ENCODE measurements at regions not wholly inside any gene's neighbourhood (a gene's known extent, or its start where the extent isn't known, plus 50 kb on each side); places are given as distances from the start of the nearest gene placed in this dataset.

DNA sequence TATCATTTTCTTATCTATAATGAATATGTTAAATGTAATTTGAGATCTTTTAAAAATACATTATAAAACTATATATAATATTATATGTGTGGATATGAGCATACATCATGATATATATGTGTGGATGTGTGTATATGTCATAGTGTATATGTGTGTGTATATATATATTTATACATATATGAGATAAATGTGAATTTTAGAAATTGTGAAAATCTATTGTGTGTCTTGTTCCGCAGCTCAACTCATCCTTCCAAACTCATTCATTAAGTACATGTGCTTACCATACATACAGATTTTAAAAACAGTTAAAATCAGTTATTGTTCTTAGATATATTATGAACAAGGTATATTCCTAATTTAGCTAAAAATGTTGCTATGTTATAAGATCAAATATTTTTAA, 435.2 kb upstream of the MIR17HG start:
- Histone ChIP-seq H3K27me3 (ENCODE audit: insufficient read depth) (no peaks in the 10 kb centered on the region), H3K4me1 (ENCODE audit: insufficient read depth) (no peaks in the 10 kb centered on the region), H3K4me3 (no peak overlapping the region), H3K27ac (ENCODE audit: low read depth) (no peak overlapping the region), H3K79me2 (replicated peaks; ENCODE audit: insufficient read depth) (no peaks in the 10 kb centered on the region), H3K36me3 (ENCODE audit: insufficient read depth) (no peaks in the 10 kb centered on the region), H3K4me2 (no peak overlapping the region), H3K9me2 (ENCODE audit: insufficient read depth) (no peaks in the 10 kb centered on the region), H2AFZ (no peak overlapping the region), H3F3A (replicated peaks; ENCODE audit: low read depth) (no peaks in the 10 kb centered on the region), H4K20me1 (replicated peaks; ENCODE audit: insufficient read depth) (no peaks in the 10 kb centered on the region)
- Mint-ChIP-seq H3K4me3 (no peak overlapping the region), H3K4me1 (no peaks in the 10 kb centered on the region), H3K9me3 (0 out of 3 replicates have a peak, but pooled peaks cover 2% of the 10 kb centered on the region), H3K27me3 (ENCODE audit: insufficient read depth, low read depth, poor library complexity) (no peaks in the 10 kb centered on the region), H3K27ac (no peak overlapping the region), H3K36me3 (ENCODE audit: low read depth) (no peaks in the 10 kb centered on the region)
- DNase-seq (ENCODE audit: low spot score): no peak
- TF ChIP-seq STAT1 (IDR thresholded peaks at IDR 0.05; ENCODE audit: unreplicated experiment) (no peak), JUNB (IDR thresholded peaks at IDR 0.05; ENCODE audit: unreplicated experiment) (no peak), POLR2AphosphoS5 (IDR thresholded peaks at IDR 0.05; ENCODE audit: low read depth) (no peak), EZH2 (IDR thresholded peaks at IDR 0.05; ENCODE audit: low read depth, unreplicated experiment) (no peak), CTCF (conservative IDR thresholded peaks at IDR 0.05; ENCODE audit: low read depth in 2 of 2) (no peak), NANOG (IDR thresholded peaks at IDR 0.05; ENCODE audit: borderline replicate concordance) (no peak), EZH2phosphoT487 (IDR thresholded peaks at IDR 0.05; ENCODE audit: unreplicated experiment) (no peak), ZNF331 (CRISPR knock-in tag; IDR thresholded peaks at IDR 0.05; ENCODE audit: low read depth) (no peak), REST (IDR thresholded peaks at IDR 0.05; ENCODE audit: unreplicated experiment) (no peak), CREB1 (CRISPR knock-in tag; IDR thresholded peaks at IDR 0.05; ENCODE audit: low read depth) (no peak), ZNF114 (CRISPR knock-in tag; IDR thresholded peaks at IDR 0.05) (no peak)
- TF ChIP-seq, protein P1, sequence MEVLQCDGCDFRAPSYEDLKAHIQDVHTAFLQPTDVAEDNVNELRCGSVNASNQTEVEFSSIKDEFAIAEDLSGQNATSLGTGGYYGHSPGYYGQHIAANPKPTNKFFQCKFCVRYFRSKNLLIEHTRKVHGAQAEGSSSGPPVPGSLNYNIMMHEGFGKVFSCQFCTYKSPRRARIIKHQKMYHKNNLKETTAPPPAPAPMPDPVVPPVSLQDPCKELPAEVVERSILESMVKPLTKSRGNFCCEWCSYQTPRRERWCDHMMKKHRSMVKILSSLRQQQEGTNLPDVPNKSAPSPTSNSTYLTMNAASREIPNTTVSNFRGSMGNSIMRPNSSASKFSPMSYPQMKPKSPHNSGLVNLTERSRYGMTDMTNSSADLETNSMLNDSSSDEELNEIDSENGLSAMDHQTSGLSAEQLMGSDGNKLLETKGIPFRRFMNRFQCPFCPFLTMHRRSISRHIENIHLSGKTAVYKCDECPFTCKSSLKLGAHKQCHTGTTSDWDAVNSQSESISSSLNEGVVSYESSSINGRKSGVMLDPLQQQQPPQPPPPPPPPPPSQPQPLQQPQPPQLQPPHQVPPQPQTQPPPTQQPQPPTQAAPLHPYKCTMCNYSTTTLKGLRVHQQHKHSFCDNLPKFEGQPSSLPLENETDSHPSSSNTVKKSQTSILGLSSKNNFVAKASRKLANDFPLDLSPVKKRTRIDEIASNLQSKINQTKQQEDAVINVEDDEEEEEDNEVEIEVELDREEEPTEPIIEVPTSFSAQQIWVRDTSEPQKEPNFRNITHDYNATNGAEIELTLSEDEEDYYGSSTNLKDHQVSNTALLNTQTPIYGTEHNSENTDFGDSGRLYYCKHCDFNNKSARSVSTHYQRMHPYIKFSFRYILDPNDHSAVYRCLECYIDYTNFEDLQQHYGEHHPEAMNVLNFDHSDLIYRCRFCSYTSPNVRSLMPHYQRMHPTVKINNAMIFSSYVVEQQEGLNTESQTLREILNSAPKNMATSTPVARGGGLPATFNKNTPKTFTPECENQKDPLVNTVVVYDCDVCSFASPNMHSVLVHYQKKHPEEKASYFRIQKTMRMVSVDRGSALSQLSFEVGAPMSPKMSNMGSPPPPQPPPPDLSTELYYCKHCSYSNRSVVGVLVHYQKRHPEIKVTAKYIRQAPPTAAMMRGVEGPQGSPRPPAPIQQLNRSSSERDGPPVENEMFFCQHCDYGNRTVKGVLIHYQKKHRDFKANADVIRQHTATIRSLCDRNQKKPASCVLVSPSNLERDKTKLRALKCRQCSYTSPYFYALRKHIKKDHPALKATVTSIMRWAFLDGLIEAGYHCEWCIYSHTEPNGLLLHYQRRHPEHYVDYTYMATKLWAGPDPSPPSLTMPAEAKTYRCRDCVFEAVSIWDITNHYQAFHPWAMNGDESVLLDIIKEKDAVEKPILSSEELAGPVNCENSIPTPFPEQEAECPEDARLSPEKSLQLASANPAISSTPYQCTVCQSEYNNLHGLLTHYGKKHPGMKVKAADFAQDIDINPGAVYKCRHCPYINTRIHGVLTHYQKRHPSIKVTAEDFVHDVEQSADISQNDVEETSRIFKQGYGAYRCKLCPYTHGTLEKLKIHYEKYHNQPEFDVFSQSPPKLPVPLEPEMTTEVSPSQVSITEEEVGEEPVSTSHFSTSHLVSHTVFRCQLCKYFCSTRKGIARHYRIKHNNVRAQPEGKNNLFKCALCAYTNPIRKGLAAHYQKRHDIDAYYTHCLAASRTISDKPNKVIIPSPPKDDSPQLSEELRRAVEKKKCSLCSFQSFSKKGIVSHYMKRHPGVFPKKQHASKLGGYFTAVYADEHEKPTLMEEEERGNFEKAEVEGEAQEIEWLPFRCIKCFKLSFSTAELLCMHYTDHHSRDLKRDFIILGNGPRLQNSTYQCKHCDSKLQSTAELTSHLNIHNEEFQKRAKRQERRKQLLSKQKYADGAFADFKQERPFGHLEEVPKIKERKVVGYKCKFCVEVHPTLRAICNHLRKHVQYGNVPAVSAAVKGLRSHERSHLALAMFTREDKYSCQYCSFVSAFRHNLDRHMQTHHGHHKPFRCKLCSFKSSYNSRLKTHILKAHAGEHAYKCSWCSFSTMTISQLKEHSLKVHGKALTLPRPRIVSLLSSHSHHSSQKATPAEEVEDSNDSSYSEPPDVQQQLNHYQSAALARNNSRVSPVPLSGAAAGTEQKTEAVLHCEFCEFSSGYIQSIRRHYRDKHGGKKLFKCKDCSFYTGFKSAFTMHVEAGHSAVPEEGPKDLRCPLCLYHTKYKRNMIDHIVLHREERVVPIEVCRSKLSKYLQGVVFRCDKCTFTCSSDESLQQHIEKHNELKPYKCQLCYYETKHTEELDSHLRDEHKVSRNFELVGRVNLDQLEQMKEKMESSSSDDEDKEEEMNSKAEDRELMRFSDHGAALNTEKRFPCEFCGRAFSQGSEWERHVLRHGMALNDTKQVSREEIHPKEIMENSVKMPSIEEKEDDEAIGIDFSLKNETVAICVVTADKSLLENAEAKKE (CRISPR knock-in tag; IDR thresholded peaks at IDR 0.05): no peak
- TF ChIP-seq, protein P2, sequence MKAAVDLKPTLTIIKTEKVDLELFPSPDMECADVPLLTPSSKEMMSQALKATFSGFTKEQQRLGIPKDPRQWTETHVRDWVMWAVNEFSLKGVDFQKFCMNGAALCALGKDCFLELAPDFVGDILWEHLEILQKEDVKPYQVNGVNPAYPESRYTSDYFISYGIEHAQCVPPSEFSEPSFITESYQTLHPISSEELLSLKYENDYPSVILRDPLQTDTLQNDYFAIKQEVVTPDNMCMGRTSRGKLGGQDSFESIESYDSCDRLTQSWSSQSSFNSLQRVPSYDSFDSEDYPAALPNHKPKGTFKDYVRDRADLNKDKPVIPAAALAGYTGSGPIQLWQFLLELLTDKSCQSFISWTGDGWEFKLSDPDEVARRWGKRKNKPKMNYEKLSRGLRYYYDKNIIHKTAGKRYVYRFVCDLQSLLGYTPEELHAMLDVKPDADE (IDR thresholded peaks at IDR 0.05): no peak
- no peak for ATAC-seq

Data from GM23338 (cell line).